Fibroblast of lung (primary cell): ENCODE measurements at regions not wholly inside any gene's neighbourhood (a gene's known extent, or its start where the extent isn't known, plus 50 kb on each side); places are given as distances from the start of the nearest gene placed in this dataset.

ENCODE experiments used
- DNase-seq, 2 donors: peaks; one replicate each; pipeline versions ENCODE4 v3.0.0 to v3.0.0-alpha.2; 2010; ENCODE audit warnings: low read depth in 2 of 2
- H2AFZ ChIP-seq: 2 replicates; pipeline ENCODE4 v1.5.1; 2012; ENCODE audit warnings: low read length, control low read depth, inconsistent platforms
- H3K27ac ChIP-seq: 2 replicates; pipeline ENCODE4 v1.5.1; 2011; ENCODE audit warnings: low read length, control low read depth; ENCODE audit not compliant: insufficient read depth
- H3K27me3 ChIP-seq: 2 replicates; pipeline ENCODE4 v1.5.1; 2011; ENCODE audit warnings: mild to moderate bottlenecking, low read length; ENCODE audit not compliant: control insufficient read depth, insufficient read depth
- H3K36me3 ChIP-seq: 2 replicates; pipeline ENCODE4 v1.5.1; 2011; ENCODE audit warnings: low read length; ENCODE audit not compliant: control insufficient read depth, insufficient read depth
- H3K4me1 ChIP-seq: 2 replicates; pipeline ENCODE4 v1.5.1; 2011; ENCODE audit warnings: low read length; ENCODE audit not compliant: control insufficient read depth, insufficient read depth; ENCODE audit errors: extremely low read depth
- H3K4me2 ChIP-seq: 2 replicates; pipeline ENCODE4 v1.5.1; 2011; ENCODE audit warnings: low read length, control low read depth; ENCODE audit not compliant: insufficient read depth; ENCODE audit errors: extremely low read depth
- H3K4me3 ChIP-seq, 4 experiments: fragments of 200-600 bp in 1 of 4; sonication (generic) in 1 of 4; replicated peaks in 1 of 4; 2 replicates each; pipeline ENCODE4 v1.5.1; 2011 to 2016; ENCODE audit warnings: low read length in 4 of 4, low read depth in 3 of 4, mild to moderate bottlenecking in 3 of 4, control low read depth in 2 of 4, inconsistent platforms in 1 of 4, mixed read lengths in 1 of 4; ENCODE audit not compliant: insufficient read depth in 1 of 4; ENCODE audit errors: control extremely low read depth in 1 of 4
- H3K79me2 ChIP-seq: 2 replicates; pipeline ENCODE4 v1.5.1; 2012; ENCODE audit warnings: mild to moderate bottlenecking, low read length, inconsistent platforms; ENCODE audit not compliant: control insufficient read depth, insufficient read depth
- H3K9ac ChIP-seq: 2 replicates; pipeline ENCODE4 v1.5.1; 2011; ENCODE audit warnings: mild to moderate bottlenecking, low read length, control low read depth; ENCODE audit not compliant: insufficient read depth
- H3K9me3 ChIP-seq: 2 replicates; pipeline ENCODE4 v1.5.1; 2012; ENCODE audit warnings: low read depth, low read length; ENCODE audit not compliant: control insufficient read depth, insufficient read depth
- H4K20me1 ChIP-seq: 2 replicates; pipeline ENCODE4 v1.5.1; 2011; ENCODE audit warnings: low read length; ENCODE audit not compliant: control insufficient read depth, insufficient read depth; ENCODE audit errors: extremely low read depth
- EZH2 ChIP-seq: IDR thresholded peaks from 2 replicates; pipeline ENCODE4 v1.5.1; 2012; ENCODE audit warnings: low read length, control low read depth, mild to moderate bottlenecking; ENCODE audit errors: missing control alignments
- TF ChIP-seq, protein P1 (sequence below), 2 donors: IDR thresholded peaks in 1 of 2; conservative IDR thresholded peaks in 1 of 2; 1 replicate in 1 of 2; 2 replicates in 1 of 2; pipeline ENCODE4 v1.5.1; 2011 to 2012; ENCODE audit warnings: low read length in 2 of 2, control low read depth in 1 of 2, inconsistent platforms in 1 of 2, low read depth in 1 of 2, mild to moderate bottlenecking in 1 of 2

DNA sequence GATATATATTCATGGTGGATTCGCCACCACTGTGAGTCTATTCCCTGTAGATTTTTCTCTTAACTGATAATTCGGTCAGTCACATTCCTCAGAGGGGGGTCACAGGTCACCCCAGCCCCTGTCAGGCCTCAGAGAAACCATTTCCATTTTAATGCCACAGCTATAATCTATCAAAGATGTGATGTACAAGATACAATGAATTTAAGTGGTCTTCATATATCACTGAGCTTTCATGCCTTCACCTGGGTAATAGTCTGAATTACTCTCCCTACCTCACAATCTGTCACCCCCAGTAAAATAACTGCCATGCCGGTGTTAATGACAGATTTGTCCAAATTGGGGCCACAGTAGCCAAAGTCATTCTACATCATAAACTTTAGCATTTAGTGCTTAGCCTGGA lies 64.7 kb downstream of the NKX6-1 start:
- Histone ChIP-seq H3K4me3 (no peak overlapping the region), H2AFZ (no peak overlapping the region), H3K79me2 (no peaks in the 10 kb centered on the region), H3K27ac (no peak overlapping the region), H3K9me3 (no peaks in the 10 kb centered on the region), H3K4me1 (no peaks in the 10 kb centered on the region), H4K20me1 (no peaks in the 10 kb centered on the region), H3K27me3 (no peaks in the 10 kb centered on the region), H3K4me2 (no peak overlapping the region), H3K36me3 (no peaks in the 10 kb centered on the region), H3K9ac (no peak overlapping the region)
- TF ChIP-seq, protein P1, sequence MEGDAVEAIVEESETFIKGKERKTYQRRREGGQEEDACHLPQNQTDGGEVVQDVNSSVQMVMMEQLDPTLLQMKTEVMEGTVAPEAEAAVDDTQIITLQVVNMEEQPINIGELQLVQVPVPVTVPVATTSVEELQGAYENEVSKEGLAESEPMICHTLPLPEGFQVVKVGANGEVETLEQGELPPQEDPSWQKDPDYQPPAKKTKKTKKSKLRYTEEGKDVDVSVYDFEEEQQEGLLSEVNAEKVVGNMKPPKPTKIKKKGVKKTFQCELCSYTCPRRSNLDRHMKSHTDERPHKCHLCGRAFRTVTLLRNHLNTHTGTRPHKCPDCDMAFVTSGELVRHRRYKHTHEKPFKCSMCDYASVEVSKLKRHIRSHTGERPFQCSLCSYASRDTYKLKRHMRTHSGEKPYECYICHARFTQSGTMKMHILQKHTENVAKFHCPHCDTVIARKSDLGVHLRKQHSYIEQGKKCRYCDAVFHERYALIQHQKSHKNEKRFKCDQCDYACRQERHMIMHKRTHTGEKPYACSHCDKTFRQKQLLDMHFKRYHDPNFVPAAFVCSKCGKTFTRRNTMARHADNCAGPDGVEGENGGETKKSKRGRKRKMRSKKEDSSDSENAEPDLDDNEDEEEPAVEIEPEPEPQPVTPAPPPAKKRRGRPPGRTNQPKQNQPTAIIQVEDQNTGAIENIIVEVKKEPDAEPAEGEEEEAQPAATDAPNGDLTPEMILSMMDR (conservative IDR thresholded peaks at IDR 0.05 in 1 of 2, IDR thresholded peaks at IDR 0.05 in 1 of 2; ENCODE audit: low read depth in 1 of 2, low read length in 2 of 2) = no peak
- no peak for TF ChIP-seq EZH2
- no peak for DNase-seq

DNA sequence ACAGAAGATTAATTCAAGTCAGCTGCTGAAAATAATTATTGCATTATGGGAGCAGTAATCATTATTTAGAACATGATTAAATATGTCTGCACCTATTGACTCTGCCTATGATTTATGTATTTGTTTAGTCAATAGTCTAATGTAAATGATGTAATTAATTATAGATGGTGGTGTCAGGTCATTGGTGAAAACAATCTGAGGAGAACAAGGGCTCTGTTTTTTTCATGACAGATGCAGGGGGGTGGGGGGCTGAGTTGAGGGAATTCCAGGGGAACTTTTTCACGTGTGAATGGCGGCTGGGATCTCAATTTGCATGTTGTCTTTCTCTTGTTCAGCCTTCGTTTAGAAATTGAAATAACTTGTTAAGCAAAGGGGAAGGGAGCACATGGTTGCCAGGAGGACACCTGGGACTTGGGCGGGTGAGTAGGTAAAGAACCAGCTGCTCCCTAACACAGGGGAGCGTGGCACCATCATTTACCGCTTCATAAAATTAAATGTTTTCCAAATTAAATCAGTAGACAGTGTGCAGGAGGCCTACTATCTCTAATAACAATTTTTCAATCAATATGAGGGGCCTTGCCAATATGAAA lies 65.4 kb downstream of the NKX6-1 start:
- no peaks in the 10 kb centered on the region for H3K79me2 ChIP-seq
- no peaks in the 10 kb centered on the region for H3K4me1 ChIP-seq
- H3K9me3 ChIP-seq = no peaks in the 10 kb centered on the region
- no peak overlapping the region for H2AFZ ChIP-seq
- no peaks in the 10 kb centered on the region for H3K36me3 ChIP-seq
- TF ChIP-seq, protein P1 (conservative IDR thresholded peaks at IDR 0.05 in 1 of 2, IDR thresholded peaks at IDR 0.05 in 1 of 2; ENCODE audit: low read depth in 1 of 2, low read length in 2 of 2) = no peak
- no peak for TF ChIP-seq EZH2
- no peak overlapping the region for H3K4me2 ChIP-seq
- H3K4me3 ChIP-seq = no peak overlapping the region
- DNase-seq = no peak
- no peak overlapping the region for H3K9ac ChIP-seq
- H3K27ac ChIP-seq = no peak overlapping the region
- no peaks in the 10 kb centered on the region for H4K20me1 ChIP-seq
- no peaks in the 10 kb centered on the region for H3K27me3 ChIP-seq

DNA sequence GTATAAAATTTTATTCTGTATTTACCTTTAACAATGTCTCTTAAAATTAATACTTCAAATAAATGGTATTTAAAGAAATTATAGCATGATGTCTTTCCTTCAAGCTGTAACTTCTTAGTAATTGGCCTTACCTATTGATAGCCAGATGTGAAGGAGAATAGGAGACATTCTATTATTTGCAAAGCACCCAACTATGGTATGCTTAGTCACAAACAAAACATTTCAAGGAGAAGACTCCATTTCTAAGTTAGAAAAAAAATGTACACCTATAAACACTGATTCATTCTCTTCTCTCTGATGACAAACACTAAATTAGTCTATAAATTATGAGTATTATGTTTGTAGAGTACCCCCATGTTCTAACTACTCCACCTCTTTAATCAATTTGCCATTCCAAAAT lies 66.4 kb downstream of the NKX6-1 start:
- Histone ChIP-seq H3K4me1 (no peaks in the 10 kb centered on the region), H3K36me3 (no peaks in the 10 kb centered on the region), H2AFZ (no peak overlapping the region), H3K27ac (no peak overlapping the region), H3K4me2 (no peak overlapping the region), H4K20me1 (no peaks in the 10 kb centered on the region), H3K9me3 (no peaks in the 10 kb centered on the region), H3K4me3 (no peak overlapping the region), H3K9ac (no peak overlapping the region), H3K79me2 (no peaks in the 10 kb centered on the region), H3K27me3 (no peaks in the 10 kb centered on the region)
- TF ChIP-seq, protein P1 (conservative IDR thresholded peaks at IDR 0.05 in 1 of 2, IDR thresholded peaks at IDR 0.05 in 1 of 2; ENCODE audit: low read depth in 1 of 2, low read length in 2 of 2) = no peak
- no peak for TF ChIP-seq EZH2
- no peak for DNase-seq
